ENCODE measurements at regions not wholly inside any gene's neighbourhood (a gene's known extent, or its start where the extent isn't known, plus 50 kb on each side); places are given as distances from the start of the nearest gene placed in this dataset.

DNA sequence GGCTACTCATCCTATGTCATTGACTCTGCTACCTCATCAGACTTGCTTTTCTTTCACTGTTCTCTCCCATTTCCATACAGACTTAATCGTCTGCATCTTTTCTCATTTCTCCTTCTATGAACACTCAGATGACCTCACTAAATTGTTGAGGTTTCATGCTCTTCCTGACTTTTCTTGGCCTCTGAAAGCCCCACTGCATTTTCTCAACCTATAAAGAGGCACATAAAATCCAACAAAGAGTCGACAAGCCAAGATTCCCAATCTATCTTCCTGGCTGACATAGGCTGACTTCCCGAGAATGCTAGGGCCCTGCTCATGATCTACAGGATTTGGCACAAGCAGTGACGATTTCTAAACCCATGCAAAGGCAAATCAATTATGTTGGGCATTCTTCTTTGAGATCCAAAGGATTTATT lies 280.8 kb upstream of the DPYD start:
- H3K4ac ChIP-seq (ENCODE audit: low read depth in 1 of 2, low read length in 2 of 2) = no peak overlapping the region
- H3K23ac ChIP-seq (ENCODE audit: low read length in 2 of 2) = no peak overlapping the region
- no peak overlapping the region for H2BK15ac ChIP-seq (ENCODE audit: low read depth, poor library complexity, severe bottlenecking)
- H3K18ac ChIP-seq (ENCODE audit: low read depth in 1 of 2, low read length in 2 of 2) = no peak overlapping the region
- no peak overlapping the region for H4K91ac ChIP-seq (ENCODE audit: low read length)
- no peak overlapping the region for H2BK12ac ChIP-seq (ENCODE audit: low read length in 2 of 2)
- H2BK120ac ChIP-seq (ENCODE audit: low read depth, low read length) = no peak overlapping the region
- no peak overlapping the region for H2AFZ ChIP-seq (ENCODE audit: low read depth, low read length)
- peaks cover 1% of the 10 kb centered on the region for H3K4me1 ChIP-seq (ENCODE audit: control insufficient read depth, insufficient read depth, low read depth, low read length)
- 50% methylated on average over 3 of the region's 4 CpGs for WGBS
- no peak overlapping the region for H2AK5ac ChIP-seq (ENCODE audit: low read length, severe bottlenecking)
- no peak overlapping the region for H3K4me2 ChIP-seq (ENCODE audit: low read length, poor library complexity, severe bottlenecking)
- DNase-seq = peak; percentile 62
- H3K9ac ChIP-seq (ENCODE audit: low read length) = no peak overlapping the region
- no peaks in the 10 kb centered on the region for H3K9me3 ChIP-seq (ENCODE audit: control insufficient read depth, low read length)
- H3K27ac ChIP-seq (ENCODE audit: low read length, poor library complexity, severe bottlenecking) = no peak overlapping the region
- no peaks in the 10 kb centered on the region for H3K36me3 ChIP-seq (ENCODE audit: control insufficient read depth in 1 of 2, insufficient read depth in 2 of 2, low read depth in 1 of 2, low read length in 2 of 2)
- H3K79me1 ChIP-seq (replicated peaks; ENCODE audit: low read length, poor library complexity, severe bottlenecking) = no peaks in the 10 kb centered on the region
- no peak overlapping the region for H4K8ac ChIP-seq (ENCODE audit: low read length)
- no peak overlapping the region for H2BK5ac ChIP-seq (ENCODE audit: low read depth, low read length, poor library complexity, severe bottlenecking)
- no peak overlapping the region for H3K4me3 ChIP-seq (ENCODE audit: insufficient read depth in 1 of 2, low read depth in 1 of 2, low read length in 2 of 2)
- no peak overlapping the region for H3K14ac ChIP-seq (ENCODE audit: low read length in 2 of 2)
- H3K27me3 ChIP-seq (ENCODE audit: control insufficient read depth in 1 of 2, insufficient read depth in 1 of 2, low read length in 2 of 2) = no peaks in the 10 kb centered on the region

DNA sequence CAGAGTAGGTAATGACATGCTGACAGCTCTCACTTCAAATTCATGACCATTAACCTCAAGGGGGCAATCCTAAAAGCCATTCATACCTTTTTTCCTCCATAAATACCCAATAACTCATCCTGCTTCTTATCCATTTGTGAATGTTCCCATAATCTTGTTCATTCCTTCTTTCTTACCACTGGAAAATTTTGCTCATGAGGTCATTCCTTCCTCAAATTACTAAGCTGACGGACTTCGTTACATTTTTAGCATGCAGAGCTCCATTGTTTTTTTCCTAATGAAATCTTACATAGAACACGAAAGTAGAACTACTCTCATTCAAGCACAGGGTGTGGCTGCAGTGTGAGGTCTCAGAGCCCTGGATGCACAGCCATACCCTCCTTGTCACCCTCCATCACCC lies 276.5 kb upstream of the DPYD start:
- no peak overlapping the region for H2BK120ac ChIP-seq (ENCODE audit: low read depth, low read length)
- H3K27me3 ChIP-seq (ENCODE audit: control insufficient read depth in 1 of 2, insufficient read depth in 1 of 2, low read length in 2 of 2) = no peaks in the 10 kb centered on the region
- H3K14ac ChIP-seq (ENCODE audit: low read length in 2 of 2) = no peak overlapping the region
- no peak overlapping the region for H2AK5ac ChIP-seq (ENCODE audit: low read length, severe bottlenecking)
- no peak overlapping the region for H2BK5ac ChIP-seq (ENCODE audit: low read depth, low read length, poor library complexity, severe bottlenecking)
- no peaks in the 10 kb centered on the region for H3K79me1 ChIP-seq (replicated peaks; ENCODE audit: low read length, poor library complexity, severe bottlenecking)
- no peak overlapping the region for H2BK15ac ChIP-seq (ENCODE audit: low read depth, poor library complexity, severe bottlenecking)
- no peak overlapping the region for H2AFZ ChIP-seq (ENCODE audit: low read depth, low read length)
- H3K9me3 ChIP-seq (ENCODE audit: control insufficient read depth, low read length) = no peaks in the 10 kb centered on the region
- H3K4ac ChIP-seq (ENCODE audit: low read depth in 1 of 2, low read length in 2 of 2) = no peak overlapping the region
- H3K4me3 ChIP-seq (ENCODE audit: insufficient read depth in 1 of 2, low read depth in 1 of 2, low read length in 2 of 2) = no peak overlapping the region
- no peaks in the 10 kb centered on the region for H3K36me3 ChIP-seq (ENCODE audit: control insufficient read depth in 1 of 2, insufficient read depth in 2 of 2, low read depth in 1 of 2, low read length in 2 of 2)
- H2BK12ac ChIP-seq (ENCODE audit: low read length in 2 of 2) = no peak overlapping the region
- no peak overlapping the region for H3K27ac ChIP-seq (ENCODE audit: low read length, poor library complexity, severe bottlenecking)
- no peak overlapping the region for H3K23ac ChIP-seq (ENCODE audit: low read length in 2 of 2)
- WGBS = 85% methylated on average over 3 of the region's 3 CpGs
- H3K18ac ChIP-seq (ENCODE audit: low read depth in 1 of 2, low read length in 2 of 2) = no peak overlapping the region
- no peak for DNase-seq
- no peak overlapping the region for H3K4me2 ChIP-seq (ENCODE audit: low read length, poor library complexity, severe bottlenecking)
- no peak overlapping the region for H3K9ac ChIP-seq (ENCODE audit: low read length)
- H3K4me1 ChIP-seq (ENCODE audit: control insufficient read depth, insufficient read depth, low read depth, low read length) = no peaks in the 10 kb centered on the region
- H4K91ac ChIP-seq (ENCODE audit: low read length) = no peak overlapping the region
- H4K8ac ChIP-seq (ENCODE audit: low read length) = no peak overlapping the region

DNA sequence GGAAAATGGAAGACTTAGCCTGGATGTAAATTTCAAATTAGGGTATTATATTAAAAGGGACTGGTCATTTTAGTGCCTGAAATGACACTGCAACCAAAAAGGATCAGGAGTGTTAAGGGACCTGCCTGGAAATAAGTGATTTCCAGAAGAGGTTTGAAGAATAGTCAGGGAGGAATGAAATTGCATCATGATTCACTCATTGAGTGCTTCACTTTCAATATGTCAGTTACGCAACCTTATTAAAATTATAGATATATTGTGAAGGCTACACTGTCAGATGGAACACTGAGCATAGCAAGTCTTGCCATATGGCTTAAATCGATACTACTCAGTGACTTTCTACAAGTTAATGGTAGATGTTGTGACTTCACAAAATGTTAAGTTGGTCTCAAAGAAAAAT lies 275.2 kb upstream of the DPYD start:
- Histone ChIP-seq H3K27ac (ENCODE audit: low read length, poor library complexity, severe bottlenecking) (no peak overlapping the region), H3K18ac (ENCODE audit: low read depth in 1 of 2, low read length in 2 of 2) (no peak overlapping the region), H4K91ac (ENCODE audit: low read length) (no peak overlapping the region), H3K4me2 (ENCODE audit: low read length, poor library complexity, severe bottlenecking) (no peak overlapping the region), H3K79me1 (replicated peaks; ENCODE audit: low read length, poor library complexity, severe bottlenecking) (no peaks in the 10 kb centered on the region), H3K23ac (ENCODE audit: low read length in 2 of 2) (no peak overlapping the region), H3K9me3 (ENCODE audit: control insufficient read depth, low read length) (no peaks in the 10 kb centered on the region), H2AK5ac (ENCODE audit: low read length, severe bottlenecking) (no peak overlapping the region), H2AFZ (ENCODE audit: low read depth, low read length) (no peak overlapping the region), H3K27me3 (ENCODE audit: control insufficient read depth in 1 of 2, insufficient read depth in 1 of 2, low read length in 2 of 2) (no peaks in the 10 kb centered on the region), H2BK15ac (ENCODE audit: low read depth, poor library complexity, severe bottlenecking) (no peak overlapping the region), H2BK5ac (ENCODE audit: low read depth, low read length, poor library complexity, severe bottlenecking) (no peak overlapping the region), H3K4me1 (ENCODE audit: control insufficient read depth, insufficient read depth, low read depth, low read length) (no peaks in the 10 kb centered on the region), H3K9ac (ENCODE audit: low read length) (no peak overlapping the region), H3K36me3 (ENCODE audit: control insufficient read depth in 1 of 2, insufficient read depth in 2 of 2, low read depth in 1 of 2, low read length in 2 of 2) (no peaks in the 10 kb centered on the region), H3K4ac (ENCODE audit: low read depth in 1 of 2, low read length in 2 of 2) (no peak overlapping the region), H4K8ac (ENCODE audit: low read length) (no peak overlapping the region), H3K14ac (ENCODE audit: low read length in 2 of 2) (no peak overlapping the region), H2BK120ac (ENCODE audit: low read depth, low read length) (no peak overlapping the region), H2BK12ac (ENCODE audit: low read length in 2 of 2) (no peak overlapping the region), H3K4me3 (ENCODE audit: insufficient read depth in 1 of 2, low read depth in 1 of 2, low read length in 2 of 2) (no peak overlapping the region)
- DNase-seq = no peak
- WGBS = 100% methylated on average over 1 of the region's 2 CpGs

DNA sequence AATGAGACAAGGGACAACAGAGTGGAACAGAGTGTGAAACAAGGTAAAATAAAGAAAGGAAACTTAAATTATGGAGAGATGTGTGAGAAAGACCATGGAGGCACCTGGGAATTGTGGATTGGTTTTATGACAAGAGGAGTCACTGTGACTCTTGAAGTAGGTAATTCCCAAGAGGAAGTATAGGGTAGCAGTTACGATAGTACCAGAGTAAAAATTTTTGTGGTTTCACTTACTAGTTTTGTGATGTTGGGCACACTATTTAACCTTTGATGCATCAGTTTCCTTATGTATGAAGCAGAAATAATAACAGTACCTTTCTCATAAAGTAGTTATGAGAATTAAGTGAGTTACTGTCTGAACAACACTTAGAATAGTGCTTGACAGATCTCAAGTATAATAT lies 267.9 kb upstream of the DPYD start:
- no peaks in the 10 kb centered on the region for H3K36me3 ChIP-seq (ENCODE audit: control insufficient read depth in 1 of 2, insufficient read depth in 2 of 2, low read depth in 1 of 2, low read length in 2 of 2)
- no peaks in the 10 kb centered on the region for H3K79me1 ChIP-seq (replicated peaks; ENCODE audit: low read length, poor library complexity, severe bottlenecking)
- H3K9ac ChIP-seq (ENCODE audit: low read length) = no peak overlapping the region
- no peak overlapping the region for H3K18ac ChIP-seq (ENCODE audit: low read depth in 1 of 2, low read length in 2 of 2)
- H3K4me1 ChIP-seq (ENCODE audit: control insufficient read depth, insufficient read depth, low read depth, low read length) = no peaks in the 10 kb centered on the region
- no peak overlapping the region for H2AK5ac ChIP-seq (ENCODE audit: low read length, severe bottlenecking)
- no peak overlapping the region for H2BK120ac ChIP-seq (ENCODE audit: low read depth, low read length)
- H3K9me3 ChIP-seq (ENCODE audit: control insufficient read depth, low read length) = no peaks in the 10 kb centered on the region
- no peak overlapping the region for H3K27ac ChIP-seq (ENCODE audit: low read length, poor library complexity, severe bottlenecking)
- H2BK5ac ChIP-seq (ENCODE audit: low read depth, low read length, poor library complexity, severe bottlenecking) = no peak overlapping the region
- no peak overlapping the region for H3K4me2 ChIP-seq (ENCODE audit: low read length, poor library complexity, severe bottlenecking)
- no peak overlapping the region for H2AFZ ChIP-seq (ENCODE audit: low read depth, low read length)
- 100% methylated on average over 1 of the region's 1 CpG for WGBS
- no peak overlapping the region for H2BK12ac ChIP-seq (ENCODE audit: low read length in 2 of 2)
- DNase-seq = no peak
- H3K14ac ChIP-seq (ENCODE audit: low read length in 2 of 2) = no peak overlapping the region
- no peak overlapping the region for H4K91ac ChIP-seq (ENCODE audit: low read length)
- H3K4ac ChIP-seq (ENCODE audit: low read depth in 1 of 2, low read length in 2 of 2) = no peak overlapping the region
- H3K27me3 ChIP-seq (ENCODE audit: control insufficient read depth in 1 of 2, insufficient read depth in 1 of 2, low read length in 2 of 2) = no peaks in the 10 kb centered on the region
- no peak overlapping the region for H3K23ac ChIP-seq (ENCODE audit: low read length in 2 of 2)
- H4K8ac ChIP-seq (ENCODE audit: low read length) = no peak overlapping the region
- H3K4me3 ChIP-seq (ENCODE audit: insufficient read depth in 1 of 2, low read depth in 1 of 2, low read length in 2 of 2) = no peak overlapping the region
- H2BK15ac ChIP-seq (ENCODE audit: low read depth, poor library complexity, severe bottlenecking) = no peak overlapping the region

Data from mesenchymal stem cell (in vitro differentiated cells and primary cell).